ENCODE measurements at regions not wholly inside any gene's neighbourhood (a gene's known extent, or its start where the extent isn't known, plus 50 kb on each side); places are given as distances from the start of the nearest gene placed in this dataset.

- TF ChIP-seq POLR2A (IDR thresholded peaks at IDR 0.05; ENCODE audit: low read length) (no peak), GATA1 (IDR thresholded peaks at IDR 0.05; ENCODE audit: low read depth, low read length) (no peak)
Observed at GRCh38 chr2:185215497-185215896, 523.1 kb upstream of the FSIP2 start.
